GM12872 (cell line): ENCODE measurements at regions not wholly inside any gene's neighbourhood (a gene's known extent, or its start where the extent isn't known, plus 50 kb on each side); places are given as distances from the start of the nearest gene placed in this dataset.

Source experiments
- CTCF ChIP-seq: IDR thresholded peaks from 3 replicates; pipeline ENCODE4 v1.5.1; 2011; ENCODE audit warnings: low read depth, mild to moderate bottlenecking, low read length, moderate library complexity; ENCODE audit not compliant: insufficient read depth

GRCh38 chrX:55813150-55813549 lies 95.6 kb downstream of the RRAGB start:
- no peak for TF ChIP-seq CTCF

- TF ChIP-seq CTCF = no peak
These were observed 98.0 kb downstream of the RRAGB start for GRCh38 chrX:55815546-55815945.

- TF ChIP-seq CTCF = no peak
These were observed 98.5 kb downstream of the RRAGB start for GRCh38 chrX:55816023-55816422.

- no peak for TF ChIP-seq CTCF
These were observed 101.3 kb downstream of the RRAGB start for GRCh38 chrX:55818673-55819375.

- no peak for TF ChIP-seq CTCF
These were observed 121.9 kb downstream of the RRAGB start for GRCh38 chrX:55839485-55839884.

DNA sequence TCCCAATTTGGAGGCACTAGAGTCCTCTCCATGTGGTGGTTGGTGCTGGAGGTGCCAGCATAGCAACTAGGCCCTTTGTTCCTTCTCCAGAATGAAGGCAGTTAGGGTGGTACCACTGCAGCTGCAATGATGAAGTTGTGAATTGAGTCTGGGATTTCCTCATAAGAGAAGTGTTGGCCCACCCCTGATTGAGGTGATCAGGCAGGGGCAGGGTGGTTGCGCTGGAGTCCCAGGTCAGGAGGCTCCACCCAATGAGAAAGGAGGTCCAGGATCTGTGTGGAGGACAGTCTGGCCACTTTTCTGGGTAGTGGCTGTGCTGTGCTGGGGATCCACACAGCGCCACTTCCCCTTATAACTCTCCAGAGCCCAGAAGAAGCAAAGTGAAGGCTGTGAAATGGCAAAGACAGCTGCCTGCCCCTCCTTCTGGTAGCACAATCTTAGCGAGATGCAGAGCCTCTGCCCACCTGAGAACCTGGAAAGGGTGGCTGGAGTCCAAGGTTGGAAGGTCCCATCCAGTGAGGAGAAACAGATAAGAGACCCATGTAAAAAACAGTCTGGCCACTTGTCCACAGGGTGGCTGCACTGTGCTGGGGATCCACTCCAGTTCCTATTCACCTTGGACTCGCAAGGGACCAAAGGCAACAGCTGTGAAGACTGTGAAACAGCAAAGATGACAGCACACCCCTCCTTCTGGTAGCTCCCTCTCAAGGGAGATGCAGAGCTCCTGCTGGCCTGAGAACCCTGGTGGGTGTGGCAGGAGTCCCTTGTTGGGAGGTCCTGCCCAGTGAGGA lies 124.6 kb downstream of the RRAGB start:
- TF ChIP-seq CTCF = no peak

DNA sequence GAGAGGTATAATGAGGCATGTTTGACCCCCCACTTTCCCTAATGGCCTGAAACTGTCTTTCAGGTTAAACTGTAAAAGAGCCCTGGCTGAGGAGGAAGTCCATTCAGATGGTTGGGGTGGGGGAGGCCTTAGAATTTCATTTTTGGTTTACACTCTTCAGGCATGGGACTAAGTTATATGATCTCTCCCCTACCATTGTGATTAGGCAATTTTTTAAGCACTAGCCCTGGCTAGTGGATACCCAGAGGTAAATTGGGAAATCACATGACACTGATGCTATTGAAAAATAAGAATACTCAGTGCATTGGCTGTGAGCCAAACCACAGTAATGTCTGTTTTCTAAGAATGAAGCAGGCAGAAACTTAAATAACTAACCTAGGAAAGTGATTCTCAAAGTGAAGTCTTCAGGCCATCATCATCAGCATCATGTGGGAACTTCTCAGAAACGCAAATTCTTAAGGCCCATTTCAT lies 149.7 kb downstream of the RRAGB start:
- no peak for TF ChIP-seq CTCF
